Epithelial cell of prostate (primary cell): ENCODE measurements at regions not wholly inside any gene's neighbourhood (a gene's known extent, or its start where the extent isn't known, plus 50 kb on each side); places are given as distances from the start of the nearest gene placed in this dataset.
"Not testable (repeated sequence)": the region's sequence is repeated elsewhere in the genome, so short reads cannot be mapped to it uniquely, and the experiment has no call there.

Source experiments
- DNase-seq: peaks from one replicate; pipeline ENCODE4 v3.0.0-alpha.2; 2011; ENCODE audit warnings: low read depth, low spot score
- H3K27ac ChIP-seq: fragments of 450-650 bp; 2 replicates; pipeline ENCODE4 v1.5.1; 2017; ENCODE audit warnings: mild to moderate bottlenecking

DNA sequence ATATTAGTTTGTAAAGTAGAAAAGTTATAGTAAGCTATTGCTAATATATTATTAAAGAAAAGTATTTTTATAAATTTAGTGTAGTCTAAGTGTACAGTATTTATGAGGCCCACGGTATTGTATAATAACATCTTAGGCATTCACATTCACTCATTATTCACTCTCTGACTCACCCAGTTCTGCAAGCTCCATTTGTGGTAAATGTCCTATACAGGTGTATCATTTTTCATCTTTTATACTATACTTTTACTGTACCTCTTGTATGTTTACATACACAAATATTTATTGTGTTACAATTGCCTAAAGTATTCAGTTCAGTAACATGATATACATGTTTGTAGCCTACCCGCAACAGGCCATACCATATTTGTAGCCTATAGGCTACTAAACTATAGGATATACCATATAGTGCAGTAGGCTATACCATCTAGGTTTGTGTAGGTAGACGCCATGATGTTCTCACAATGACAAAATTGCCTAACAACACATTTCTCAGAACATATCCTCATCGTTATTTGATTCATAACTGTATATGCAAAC lies 246.8 kb upstream of the ALCAM start:
- H3K27ac ChIP-seq, result peak overlapping the region; percentile 70
- peak; percentile 60 for DNase-seq

DNA sequence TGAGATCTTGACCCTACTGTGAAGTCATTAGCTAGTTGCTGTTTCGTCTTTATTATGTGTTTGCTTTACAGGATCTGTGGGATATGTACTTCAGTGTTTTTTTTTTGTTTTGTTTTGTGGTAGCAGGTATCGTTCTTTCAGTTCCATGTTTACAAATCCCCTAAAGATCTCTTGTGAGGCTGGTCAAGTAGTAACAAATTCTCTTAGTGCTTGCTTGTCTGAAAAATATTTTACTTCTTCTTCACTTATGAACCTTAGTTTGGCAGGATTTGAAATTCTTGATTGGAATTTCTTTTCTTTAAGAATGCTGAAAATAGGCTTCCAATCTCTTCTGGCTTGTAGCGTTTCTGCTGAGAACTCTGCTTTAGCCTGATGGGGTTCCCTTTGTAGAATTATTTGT lies 235.8 kb upstream of the ALCAM start:
- DNase-seq, result no peak
- no peak overlapping the region for H3K27ac ChIP-seq

DNA sequence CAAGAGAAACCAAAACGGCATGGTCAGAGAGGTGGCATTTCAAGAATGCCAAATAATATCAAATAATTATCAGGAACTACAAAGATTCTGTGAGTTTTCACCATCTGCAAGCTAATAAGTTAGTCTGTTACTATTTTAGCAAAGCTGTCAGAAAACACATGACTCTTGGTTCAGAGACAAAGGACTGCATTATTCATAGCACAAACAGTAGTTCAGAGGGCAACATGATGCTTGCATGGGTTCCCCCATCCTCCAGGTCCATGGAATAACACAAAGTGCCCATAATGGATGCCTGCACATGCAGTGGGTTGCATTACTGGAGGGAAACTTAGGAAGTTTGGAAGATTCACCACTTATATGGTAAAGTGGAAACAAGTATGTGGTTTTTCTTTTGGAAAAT lies 228.8 kb upstream of the ALCAM start:
- H3K27ac ChIP-seq, result no peak overlapping the region
- DNase-seq, result no peak

DNA sequence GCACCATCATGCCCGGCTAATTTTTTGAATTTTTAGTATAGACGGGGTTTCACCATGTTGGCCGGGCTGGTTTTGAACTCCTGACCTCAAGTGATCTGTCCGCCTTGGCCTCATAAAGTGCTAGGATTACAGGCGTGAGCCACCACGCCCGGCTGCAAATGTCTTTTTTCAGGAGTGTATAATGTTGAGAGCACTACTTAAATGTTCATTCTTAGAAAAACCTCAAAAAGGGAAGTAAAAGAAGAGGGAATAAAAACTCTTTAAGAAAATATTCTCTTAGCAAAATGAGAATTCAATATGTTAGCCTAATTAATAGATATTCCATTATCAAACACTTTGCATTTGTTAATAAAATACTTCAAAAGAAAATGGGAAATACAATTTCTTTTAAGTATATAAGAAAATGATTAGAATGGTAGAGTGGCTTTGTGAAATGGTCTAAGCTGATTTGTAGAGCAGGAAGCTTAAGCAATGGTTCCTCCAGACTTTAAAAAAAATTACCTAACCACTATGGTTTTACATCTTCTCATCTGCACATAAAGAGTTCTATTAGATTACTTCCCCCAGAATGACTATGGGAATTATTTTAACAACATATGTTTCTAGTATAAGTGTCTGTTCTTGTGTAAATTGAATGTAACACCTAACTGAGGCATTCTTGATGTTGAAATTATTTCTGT lies 226.7 kb upstream of the ALCAM start:
- DNase-seq, result no peak
- H3K27ac ChIP-seq, result no peak overlapping the region

DNA sequence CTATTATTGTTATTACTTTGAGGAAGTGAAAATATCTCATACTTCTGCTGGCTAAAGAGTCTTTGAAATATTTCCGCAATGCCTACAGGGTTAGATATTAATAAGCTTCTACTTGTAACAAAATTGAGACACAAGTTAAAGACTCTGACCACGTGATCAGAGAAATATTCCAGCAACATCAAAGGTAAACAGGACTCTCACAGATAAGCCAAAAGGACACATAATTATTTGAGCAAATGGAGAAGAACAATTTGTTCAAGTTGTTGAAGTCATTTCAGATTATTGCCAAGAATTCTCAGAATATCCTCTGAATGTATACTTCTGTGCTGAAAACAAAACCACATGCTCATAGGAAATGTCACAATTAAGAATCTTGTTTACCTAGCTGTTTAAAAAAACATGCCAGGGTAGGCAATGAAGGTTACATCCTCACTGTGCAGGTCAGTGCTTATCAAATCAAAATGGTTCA lies 225.8 kb upstream of the ALCAM start:
- DNase-seq, result no peak
- H3K27ac ChIP-seq, result no peak overlapping the region

DNA sequence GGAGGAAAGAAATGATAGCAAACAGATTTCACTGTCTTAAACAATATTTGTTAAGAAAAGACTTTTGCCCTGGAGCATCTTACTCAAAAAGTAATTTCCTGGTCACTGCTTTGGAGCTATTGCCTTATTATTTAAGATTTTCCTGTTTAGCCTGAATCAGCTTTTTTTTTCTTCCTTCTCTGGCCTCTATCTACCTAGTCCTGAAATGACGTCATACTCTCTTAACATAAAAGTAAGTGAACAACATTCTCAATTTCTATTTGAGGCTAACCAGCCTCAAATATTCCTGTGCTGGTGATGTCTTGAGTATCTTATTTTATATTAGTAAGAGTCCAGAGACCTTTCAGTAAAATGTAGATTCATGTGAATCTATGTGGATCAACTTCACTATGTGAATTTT lies 221.9 kb upstream of the ALCAM start:
- DNase-seq, result no peak
- H3K27ac ChIP-seq, result no peak overlapping the region

DNA sequence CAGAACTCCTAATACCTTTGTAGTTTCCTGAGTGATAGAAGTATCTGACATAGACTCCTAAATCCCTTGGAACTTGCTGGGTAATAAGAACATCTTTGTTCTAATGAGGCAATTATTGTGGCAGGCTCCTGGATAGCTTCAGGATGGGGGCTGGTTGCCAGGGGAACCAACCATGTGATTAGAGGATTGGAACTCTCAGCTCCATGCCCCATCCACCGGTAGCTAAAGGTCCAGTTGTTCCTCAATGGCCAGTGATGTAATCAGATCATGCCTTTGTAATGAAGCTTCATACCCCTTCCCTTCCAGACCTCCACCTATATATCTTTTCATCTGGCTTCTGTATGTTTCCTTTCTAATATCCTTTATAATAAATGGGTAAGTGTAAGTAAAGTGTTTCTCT lies 221.2 kb upstream of the ALCAM start:
- no peak for DNase-seq
- no peak overlapping the region for H3K27ac ChIP-seq

DNA sequence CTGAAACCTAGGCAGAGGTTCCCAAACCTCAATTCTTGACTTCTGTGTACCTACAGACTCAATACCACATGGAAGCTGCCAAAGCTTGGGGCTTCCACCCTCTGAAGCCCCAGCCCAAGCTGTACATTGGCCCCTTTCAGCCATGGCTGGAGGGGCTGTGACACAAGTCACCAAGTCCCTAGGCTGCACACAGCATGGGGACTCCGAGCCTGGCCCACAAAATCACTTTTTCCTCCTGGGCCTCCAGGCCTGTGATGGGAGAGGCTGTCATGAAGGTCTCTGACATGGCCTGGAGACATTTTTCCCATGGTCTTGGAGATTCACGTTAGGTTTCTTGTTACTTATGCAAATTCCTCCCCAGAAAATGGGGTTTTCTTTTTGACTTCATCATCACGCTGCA lies 217.5 kb upstream of the ALCAM start:
- H3K27ac ChIP-seq, DNase-seq: not testable (repeated sequence)

DNA sequence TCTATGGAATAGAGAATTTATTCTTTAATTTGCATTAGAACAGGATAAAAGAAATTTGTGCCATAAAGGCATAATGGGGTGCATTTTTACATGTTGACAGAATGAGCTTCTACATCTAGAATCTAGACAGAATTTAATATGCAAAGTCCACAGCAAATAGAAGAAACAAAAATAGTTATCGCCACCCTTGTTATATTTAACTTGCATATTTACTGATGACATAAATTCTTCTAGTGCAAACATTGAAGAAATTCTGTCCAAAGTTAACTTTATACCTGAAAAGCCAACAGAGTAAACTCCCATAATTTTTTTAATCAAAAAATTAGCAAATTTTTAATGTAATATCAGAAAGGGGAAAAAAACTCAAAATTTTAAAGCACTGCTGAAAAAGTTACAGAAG lies 213.7 kb upstream of the ALCAM start:
- no peak overlapping the region for H3K27ac ChIP-seq
- no peak for DNase-seq

DNA sequence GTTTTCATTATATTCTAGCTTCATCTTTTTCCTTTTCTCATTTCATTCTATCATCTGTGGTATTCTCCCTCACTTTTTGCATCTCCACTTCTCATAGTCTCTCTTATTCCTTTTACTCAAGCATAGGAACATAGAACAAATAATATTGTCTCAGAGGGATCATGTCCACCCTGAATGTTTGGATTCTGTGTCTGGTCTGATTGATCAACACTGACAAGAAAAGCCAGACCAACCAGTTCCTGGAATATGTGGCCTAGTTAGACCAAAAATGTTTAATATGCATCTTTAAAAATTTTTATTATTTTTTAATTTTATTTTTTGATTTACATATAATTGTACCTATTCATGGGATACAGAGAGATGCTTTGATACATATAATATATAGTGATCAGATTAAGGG lies 212.0 kb upstream of the ALCAM start:
- no peak overlapping the region for H3K27ac ChIP-seq
- DNase-seq, result no peak

DNA sequence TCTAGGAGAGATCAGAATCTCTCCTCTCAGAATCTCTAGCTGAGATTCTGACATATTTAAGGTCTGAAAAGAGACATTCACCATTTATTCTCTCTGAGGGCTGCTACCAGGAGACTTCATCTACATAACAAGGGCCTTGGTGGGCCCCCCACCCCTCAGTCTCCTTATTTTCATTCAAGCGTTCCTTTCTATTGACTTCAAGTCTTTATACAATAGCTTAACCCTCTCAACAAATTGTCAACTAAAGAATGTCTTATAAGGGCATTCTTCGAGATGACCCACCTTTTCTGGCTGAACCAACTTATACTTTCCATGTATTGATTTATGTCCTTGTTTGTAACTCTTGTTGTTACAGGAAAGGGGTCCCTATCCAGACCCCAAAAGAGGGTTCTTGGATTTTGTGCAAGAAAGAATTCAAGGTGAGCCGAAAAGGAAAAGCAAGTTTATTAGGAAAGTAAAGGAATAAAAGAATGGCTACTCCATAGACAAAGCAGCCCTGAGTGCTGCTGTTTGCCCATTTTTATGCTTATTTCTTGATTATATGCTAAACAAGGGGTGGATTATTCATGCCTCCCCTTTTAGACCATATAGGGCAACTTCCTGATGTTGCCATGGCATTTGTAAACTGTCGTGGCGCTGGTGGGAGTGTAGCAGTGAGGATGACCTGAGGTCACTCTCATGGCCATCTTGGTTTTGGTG lies 209.5 kb upstream of the ALCAM start:
- no peak for DNase-seq
- no peak overlapping the region for H3K27ac ChIP-seq

DNA sequence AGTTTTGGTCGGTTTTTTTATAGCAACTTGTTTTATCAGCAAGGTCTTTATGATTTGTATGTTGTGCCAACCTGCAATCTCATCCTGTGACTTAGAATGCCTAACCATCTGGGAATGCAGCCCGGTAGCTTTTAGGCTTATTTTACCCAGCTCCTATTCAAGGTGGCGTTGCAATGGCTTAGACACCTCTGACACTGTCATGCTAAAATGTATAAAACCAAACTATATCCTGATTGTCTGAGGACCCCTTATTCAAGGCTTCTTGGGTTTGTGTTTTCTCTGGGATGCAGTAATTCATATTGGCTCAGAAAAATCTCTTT lies 209.0 kb upstream of the ALCAM start:
- no peak overlapping the region for H3K27ac ChIP-seq

DNA sequence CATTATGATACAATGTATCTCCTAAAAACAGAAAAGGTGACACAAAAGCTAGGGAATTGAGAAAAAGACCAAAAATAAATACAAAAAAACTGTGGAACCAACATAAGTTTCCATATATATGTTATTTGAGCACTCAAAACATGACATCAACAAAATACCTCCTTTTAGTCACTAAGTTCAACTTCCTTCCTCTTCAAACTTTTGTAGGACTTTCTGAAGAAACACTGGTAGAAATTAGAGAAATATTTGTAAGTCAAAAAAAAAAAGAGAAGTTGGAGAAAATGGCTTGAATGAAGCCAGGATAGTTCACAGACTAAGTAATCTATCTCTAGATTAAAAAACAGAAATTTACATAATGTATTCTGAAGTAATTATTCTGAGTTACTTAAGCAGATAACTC lies 208.4 kb upstream of the ALCAM start:
- H3K27ac ChIP-seq, result no peak overlapping the region
- no peak for DNase-seq

More for the DNA sequence above, 209.0 kb upstream of the ALCAM start:
- DNase-seq, result peak; percentile 5

DNA sequence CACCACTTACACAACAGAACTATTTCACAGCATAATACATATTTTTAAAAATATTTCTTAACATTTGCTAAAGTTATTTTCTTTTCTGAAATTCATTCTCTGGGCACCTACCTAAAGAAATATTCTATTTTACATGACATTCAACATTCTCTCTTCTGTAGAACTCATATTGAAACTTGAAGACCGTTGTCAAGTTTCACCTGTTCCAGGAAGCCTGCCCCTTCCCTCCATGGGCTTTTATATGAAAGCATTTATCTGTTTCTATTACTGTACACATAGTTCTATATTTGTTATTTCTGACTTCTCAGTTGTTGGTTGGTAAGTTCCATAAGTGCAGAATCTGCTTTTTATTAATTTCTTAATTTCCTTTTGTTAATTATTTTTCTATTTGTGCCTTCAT lies 204.3 kb upstream of the ALCAM start:
- no peak overlapping the region for H3K27ac ChIP-seq
- DNase-seq, result no peak

DNA sequence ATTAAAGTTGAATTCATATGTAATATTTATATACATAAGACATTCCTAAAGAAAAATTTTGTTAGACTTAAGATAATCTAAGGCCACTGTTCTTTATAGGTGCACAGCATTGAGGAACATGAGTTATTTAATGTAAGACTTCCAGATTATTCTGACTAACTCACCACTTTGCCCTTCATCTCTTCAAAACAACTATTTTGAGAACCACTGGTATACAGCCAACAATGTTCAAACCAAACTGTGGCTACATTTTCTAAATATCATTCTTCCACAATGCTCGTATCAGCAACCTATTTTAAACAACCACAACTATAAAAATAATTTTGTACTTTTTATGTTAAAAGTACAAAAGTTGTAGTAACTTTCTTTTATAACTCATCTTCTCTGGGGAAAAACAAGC lies 199.8 kb upstream of the ALCAM start:
- no peak for DNase-seq
- H3K27ac ChIP-seq, result no peak overlapping the region

DNA sequence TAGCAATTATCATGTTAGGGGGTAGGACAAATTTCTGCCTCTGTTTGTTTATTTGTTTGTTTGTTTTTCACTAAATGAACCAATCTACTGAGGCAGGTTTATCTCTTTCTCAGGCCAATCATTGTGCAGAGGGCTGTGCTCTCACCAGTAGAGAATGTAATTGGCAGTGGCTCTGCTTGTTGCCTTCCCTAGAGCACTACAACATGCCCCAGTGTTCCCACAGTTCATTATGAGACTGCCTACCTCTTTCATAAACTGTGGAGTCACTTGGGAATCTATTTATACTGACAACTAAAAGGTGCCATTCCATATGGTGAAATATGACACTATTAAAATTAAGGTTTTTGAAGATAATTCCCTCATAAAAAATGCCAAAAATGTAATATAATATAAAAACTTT lies 196.3 kb upstream of the ALCAM start:
- no peak for DNase-seq
- no peak overlapping the region for H3K27ac ChIP-seq

DNA sequence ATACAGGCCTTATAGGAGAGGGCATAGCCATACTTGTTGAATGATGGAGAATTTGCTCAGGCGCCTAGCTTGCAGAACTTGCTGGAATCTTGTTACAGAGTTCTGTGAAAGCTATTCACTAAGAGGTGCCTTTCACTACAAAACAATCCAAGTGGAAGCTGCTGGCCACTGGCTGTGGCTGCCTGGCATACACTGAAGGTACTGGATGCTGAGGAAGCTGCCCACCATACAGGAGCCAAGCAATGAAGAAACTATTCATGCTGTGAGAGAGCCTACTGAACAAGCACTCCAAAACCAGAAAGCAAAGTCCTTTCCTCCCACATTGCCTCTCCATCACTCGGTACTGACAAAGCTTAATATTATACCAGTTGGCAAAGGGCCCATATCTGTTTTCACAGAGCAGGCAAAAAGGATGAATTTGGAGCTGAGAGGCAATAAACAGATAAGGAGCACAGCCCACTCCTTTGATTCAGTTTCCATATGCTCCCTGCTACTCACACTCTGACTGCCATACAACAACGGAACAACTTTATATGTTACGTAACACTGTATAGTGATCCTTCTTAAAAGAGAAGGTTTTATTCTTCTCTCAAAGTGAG lies 192.6 kb upstream of the ALCAM start:
- no peak overlapping the region for H3K27ac ChIP-seq
- no peak for DNase-seq

DNA sequence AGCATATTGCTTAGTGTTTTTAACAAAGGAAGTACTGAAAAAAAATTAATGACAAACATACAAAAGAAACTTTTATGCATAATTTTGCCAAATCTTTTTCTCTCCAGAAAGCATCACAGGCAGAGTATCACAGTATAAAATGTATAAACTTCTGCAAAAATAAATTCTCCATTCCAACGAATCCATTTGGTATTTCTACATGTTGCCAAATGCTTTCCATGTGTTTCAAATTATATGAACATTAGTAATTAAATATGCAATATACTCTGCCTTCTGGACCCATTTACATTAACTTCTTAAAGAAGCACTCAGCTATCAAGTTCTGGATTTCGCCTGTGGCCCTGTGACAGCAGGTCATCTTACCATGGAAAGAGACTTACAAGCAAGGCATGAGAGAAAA lies 189.1 kb upstream of the ALCAM start:
- no peak overlapping the region for H3K27ac ChIP-seq
- no peak for DNase-seq

DNA sequence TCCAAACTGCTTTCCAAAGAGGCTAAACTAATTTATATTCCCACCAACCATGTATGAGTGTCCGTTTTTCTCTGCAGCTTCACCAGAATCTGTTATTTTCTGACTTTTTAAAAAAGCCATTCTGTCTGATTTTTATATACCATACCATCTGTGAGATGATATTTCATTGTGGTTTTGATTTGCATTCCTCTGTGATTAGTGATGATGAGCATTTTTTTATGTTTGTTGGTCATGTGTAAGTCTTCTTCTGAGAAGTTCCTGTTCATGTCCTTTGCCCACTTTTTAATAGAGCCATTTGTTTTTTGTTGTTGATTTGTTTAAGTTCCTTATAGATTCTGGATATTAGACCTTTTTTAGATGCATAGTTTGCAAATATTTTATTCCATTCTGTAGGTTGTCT lies 179.4 kb upstream of the ALCAM start:
- DNase-seq, result no peak
- no peak overlapping the region for H3K27ac ChIP-seq

DNA sequence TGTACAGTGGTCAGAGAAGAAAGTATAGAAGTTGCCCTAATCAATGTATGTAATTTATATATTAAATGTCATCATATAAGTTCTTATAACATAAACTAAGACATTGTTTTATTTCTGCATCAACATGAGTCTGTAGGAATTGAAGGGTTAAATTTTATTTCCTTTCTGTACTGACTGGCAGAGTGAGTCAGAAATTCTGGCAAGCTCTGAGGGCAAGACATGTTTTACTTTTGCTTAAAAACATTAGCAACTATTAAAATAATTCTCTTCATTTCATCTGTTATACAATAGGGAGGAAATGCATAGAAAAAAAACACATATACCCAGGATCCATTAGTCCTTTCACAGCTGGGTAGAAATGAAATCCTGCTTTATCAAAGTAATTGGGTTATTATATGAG lies 171.4 kb upstream of the ALCAM start:
- no peak overlapping the region for H3K27ac ChIP-seq
- DNase-seq, result no peak

DNA sequence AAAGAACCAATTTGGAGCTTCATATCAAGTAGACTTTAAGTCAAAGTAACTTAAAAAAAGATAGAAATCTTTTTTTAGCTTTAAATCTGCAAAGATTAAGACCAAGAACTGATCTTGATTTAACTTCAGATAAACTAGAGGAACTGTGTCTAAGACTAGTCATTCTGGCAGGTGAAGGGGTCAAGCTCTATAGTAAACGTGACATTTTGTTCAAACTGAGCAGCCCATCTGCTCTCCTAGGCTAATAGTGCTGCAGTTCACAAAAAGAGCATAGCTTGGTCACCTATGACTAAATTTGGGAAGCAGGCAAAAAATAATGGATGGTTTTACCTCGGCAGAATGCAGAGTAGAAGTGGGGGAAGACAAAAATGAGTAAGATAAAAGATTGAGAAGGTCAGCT lies 168.8 kb upstream of the ALCAM start:
- no peak for DNase-seq
- no peak overlapping the region for H3K27ac ChIP-seq

DNA sequence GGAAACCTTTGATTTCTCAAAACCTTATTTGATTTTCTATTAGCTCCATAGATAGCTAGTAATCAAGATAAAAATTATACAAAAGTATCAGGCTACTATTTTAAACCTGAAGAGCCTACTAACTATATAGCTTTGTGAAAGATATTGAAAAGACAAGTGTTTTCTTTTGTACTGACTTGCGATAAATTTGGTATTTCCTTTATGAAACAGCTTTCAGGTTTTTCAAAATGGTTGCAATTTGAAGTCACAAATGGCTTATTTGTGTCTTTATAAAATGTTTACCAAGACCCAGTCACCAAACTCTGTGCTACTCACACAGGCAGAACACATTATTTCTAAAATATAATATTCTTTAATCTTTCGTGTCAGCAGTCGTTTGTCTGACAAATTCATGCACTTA lies 167.5 kb upstream of the ALCAM start:
- no peak overlapping the region for H3K27ac ChIP-seq

More for the DNA sequence above, 167.5 kb upstream of the ALCAM start:
- no peak for DNase-seq
